CD4-positive, alpha-beta T cell treated with Interleukin-17A for 1 hour (primary cell): ENCODE measurements at regions not wholly inside any gene's neighbourhood (a gene's known extent, or its start where the extent isn't known, plus 50 kb on each side); places are given as distances from the start of the nearest gene placed in this dataset.
"Not testable (repeated sequence)": the region's sequence is repeated elsewhere in the genome, so short reads cannot be mapped to it uniquely, and the experiment has no call there.

Experiments
- DNase-seq: peaks from one replicate; pipeline ENCODE4 v3.0.0-alpha.2; 2020

DNA sequence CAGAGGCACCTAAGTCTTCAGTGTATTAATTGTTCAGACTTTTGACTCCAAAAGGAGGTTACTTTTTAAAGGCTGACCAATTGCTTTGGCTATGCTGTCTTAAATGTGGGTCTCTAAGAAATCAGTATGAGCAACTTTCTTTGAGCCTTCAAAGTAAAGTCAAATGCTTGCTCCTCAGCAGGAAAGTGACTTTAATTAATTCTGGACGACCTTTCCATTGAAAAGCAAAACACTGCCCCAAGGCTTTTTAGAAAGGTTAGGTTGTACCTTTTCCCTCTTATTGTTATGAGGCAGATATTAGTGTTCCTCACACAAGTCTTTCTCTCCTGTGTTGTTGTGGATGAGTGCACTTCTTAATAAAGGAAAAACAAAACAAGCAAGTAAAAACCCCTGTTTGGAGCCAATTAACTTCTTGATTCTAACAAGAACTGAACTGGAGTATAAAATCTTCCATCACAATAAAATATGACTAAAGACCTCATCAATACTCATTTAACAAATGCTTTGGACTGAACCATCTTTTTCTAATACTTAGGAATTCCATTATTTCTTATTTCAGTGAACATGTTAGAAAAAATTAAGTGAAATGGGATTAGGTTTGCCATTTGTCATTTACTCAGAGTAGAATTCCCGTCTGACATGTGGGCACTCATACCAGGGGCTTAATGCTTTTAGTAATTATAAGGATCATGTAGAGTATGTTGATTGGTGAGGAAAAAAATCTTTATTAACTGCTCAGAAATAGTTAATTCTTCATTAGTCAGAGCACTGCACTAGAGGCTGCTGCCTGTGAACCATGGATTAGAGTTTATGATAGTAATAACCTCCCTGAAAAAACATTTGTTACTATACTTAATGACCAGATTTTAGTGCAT lies 159.1 kb upstream of the ZNF608 start:
- DNase-seq = no peak

- no peak for DNase-seq
Measured at GRCh38 chr5:124906339-124907097, 160.1 kb upstream of the ZNF608 start.

DNA sequence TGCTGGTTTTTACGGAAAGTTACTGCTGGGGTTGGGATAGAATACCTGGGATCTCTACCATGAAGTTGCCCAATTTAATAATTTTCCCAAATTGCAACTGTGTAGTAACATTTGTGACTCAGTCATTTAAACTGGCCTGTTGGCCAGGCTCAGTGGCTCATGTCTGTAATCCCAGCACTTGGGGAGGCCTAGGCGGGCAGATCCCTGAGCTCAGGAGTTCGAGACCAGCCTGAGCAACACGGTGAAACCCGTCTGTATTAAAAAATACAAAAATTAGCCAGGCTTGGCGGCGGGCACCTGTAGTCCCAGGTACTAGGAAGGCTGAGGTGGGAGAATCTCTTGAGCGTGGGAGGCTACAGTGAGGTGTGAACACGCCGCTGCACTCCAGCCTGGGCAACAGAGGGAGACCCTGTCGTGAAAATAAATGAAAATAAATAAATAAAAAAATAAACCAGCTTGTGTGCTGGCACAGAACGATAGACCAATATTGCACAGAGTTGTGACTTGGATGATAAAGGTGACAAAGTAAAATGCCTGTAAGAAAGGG lies 160.7 kb upstream of the ZNF608 start:
- DNase-seq = no peak

DNA sequence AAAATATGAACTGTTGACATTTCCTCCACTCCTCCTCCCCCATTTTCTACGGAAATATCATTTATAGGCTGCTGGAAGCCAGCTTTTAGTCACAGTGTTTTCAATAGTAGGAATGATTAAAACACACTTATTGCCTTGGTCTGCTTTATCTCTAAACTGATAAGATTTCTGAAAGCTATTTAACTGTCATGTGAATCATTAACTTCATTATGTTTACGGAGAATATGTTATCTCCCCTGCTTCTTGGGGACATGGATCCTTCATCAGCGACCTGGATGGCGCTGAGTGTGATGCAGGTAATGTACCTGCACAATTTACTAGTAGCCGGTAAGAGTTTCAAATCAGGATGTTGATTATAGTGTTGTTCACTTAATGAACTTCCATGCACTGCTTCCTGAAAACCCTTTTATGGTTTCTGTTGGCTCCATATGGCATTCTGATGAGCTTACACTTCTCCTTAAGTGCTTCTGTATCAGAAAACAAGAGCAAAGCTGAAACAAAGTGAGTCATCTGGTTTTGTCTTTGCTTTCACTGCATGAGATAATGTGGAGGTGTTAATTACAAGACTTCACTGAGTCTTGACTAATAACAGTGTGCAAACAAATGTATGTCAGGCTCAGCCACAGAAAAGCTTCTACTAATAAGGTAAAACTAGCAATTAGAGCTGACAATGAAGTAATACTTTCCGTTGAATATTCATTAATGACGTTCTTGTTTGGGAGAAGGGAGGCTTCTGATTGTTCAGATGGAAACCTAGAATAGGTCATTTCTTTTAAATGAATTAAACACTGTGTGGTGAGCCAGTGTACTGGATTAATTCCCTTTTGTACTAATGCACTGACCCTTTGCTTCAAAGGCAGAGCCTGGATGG lies 162.4 kb upstream of the ZNF608 start:
- DNase-seq = no peak

GRCh38 chr5:124909734-124910133 lies 163.3 kb upstream of the ZNF608 start:
- DNase-seq = no peak

- DNase-seq = no peak
Measured at GRCh38 chr5:124910354-124911016, 164.0 kb upstream of the ZNF608 start.

- no peak for DNase-seq
Measured at GRCh38 chr5:124912638-124913328, 166.3 kb upstream of the ZNF608 start.

GRCh38 chr5:124913329-124913653 lies 166.9 kb upstream of the ZNF608 start:
- DNase-seq = no peak

- DNase-seq = not testable (repeated sequence)
Measured at GRCh38 chr5:124916313-124916712, 169.9 kb upstream of the ZNF608 start.

DNA sequence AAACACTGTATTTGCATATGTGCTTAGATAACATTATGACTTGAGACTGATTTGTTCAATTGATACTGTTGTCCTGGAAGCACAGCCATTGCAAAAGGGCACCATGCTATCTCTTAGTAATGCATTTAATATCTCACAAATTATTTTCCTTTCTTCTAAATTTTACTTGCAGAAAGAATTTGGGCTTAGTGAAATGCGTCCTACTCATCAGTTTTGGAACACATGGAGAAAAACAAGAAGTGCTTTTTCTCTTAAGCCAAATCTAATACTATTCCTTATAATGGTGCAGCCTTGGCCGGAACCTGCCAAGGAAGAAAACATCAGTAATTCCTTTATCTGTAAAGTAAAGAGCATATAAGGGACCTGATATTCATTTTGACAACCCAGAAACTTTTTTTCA lies 172.2 kb upstream of the ZNF608 start:
- no peak for DNase-seq

- DNase-seq = no peak
Measured at GRCh38 chr5:124919076-124919475, 172.6 kb upstream of the ZNF608 start.

DNA sequence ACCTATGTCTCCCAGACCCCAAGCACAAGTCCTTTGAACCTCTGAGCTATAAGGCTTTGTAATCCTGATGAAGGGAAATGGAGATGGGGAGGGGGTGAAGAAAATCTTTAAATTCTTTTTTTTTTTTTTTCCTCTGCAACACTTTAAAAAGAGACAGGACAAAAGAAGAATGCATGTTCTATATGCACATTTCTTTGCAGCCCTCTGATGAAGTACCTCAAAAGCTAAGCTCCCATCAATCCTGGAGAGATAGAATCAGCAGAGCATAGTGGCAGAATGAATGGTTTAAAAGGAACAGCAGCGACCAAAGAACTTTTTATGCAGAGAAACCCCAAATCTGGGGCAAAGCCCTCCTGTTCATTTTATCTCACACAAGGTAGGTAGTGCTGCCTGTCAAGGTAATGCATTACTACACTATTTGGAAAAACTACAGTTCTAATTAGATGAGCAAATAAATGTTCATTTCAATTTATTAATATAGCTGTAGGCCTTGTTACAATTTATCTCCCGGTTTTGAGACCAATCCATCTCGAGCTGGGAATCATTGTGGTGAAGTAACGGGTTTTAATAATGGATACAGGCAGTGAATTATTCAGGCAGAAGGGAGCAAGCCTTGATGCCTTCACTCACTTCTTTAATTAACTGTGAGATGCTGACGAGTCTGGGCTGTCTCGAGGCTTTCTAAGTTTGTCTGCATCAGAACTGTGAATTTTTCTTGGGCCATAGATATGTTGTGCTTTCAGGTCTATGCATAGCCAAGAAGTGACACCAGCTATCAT lies 173.5 kb upstream of the ZNF608 start:
- no peak for DNase-seq

DNA sequence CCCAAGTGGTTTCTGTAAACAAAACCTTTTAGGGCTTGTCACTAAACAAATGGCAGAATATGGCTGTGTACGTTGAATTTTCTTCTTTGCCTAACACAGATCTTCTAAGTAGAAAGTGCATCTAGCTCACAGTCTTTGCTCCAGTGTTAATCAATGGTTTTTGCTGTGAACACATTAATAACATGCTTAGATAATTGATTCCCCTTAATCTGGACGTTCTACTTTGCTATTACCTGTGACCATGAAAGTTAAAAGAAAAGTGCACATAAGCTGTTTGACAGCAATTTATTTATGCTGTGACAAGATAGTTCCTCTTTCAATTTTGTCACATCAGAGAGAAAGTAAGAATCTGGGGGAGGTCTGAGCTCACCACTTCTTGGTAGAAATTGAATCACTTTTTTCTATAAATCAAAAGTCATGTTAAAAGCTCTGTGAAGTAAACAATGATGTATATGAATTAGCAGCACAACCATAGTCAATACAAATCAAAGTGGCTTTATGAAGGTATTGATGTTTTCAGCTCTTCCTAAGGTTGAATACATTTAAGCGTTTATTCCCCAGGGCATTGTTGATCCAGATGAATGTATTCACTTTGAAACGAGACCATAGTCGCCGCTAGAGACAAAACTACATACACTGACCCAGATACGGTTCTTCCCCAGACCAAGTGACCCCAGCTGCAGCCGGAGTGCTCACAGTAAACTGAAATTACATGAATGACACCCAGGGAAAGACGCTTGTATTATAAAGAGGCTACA lies 174.6 kb upstream of the ZNF608 start:
- no peak for DNase-seq

DNA sequence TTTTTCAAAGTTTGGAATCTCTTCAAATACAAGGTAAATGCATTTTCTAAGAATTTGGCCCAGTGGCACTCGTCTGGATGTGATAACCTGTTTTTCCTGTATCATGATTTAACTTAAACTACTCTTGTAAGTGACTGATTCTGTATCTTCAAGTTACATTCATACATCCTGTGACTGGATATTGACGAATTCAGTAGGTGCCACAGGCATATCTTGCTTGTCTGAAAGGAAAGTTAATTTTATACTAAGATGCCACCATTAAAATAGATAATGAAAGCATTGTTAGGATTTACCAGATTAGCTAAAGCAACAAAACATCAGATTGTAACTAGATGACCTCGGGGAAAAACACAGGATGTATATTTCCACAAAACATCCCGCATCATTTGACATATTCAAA lies 175.3 kb upstream of the ZNF608 start:
- no peak for DNase-seq

- DNase-seq = no peak
Measured at GRCh38 chr5:124922255-124922975, 176.0 kb upstream of the ZNF608 start.

DNA sequence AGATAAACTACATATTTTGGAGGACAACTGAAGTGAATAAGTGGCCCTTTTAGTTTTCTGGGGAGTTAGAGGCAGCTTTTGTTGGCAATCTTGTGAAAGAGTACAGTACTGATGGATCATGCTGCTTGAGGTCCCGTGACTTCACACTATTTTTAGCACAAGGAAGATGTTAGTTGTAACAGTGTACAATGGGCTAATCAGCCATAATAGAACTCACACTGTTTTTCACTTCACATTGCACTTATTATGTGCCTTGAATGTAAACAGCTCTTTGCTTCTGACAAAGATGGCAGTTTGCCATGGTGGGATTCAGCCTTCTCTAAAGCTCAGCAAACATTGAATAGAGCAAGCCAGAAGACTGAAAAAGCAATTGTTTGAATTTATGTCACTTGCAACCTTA lies 176.7 kb upstream of the ZNF608 start:
- DNase-seq = no peak

- no peak for DNase-seq
Measured at GRCh38 chr5:124924729-124925128, 178.3 kb upstream of the ZNF608 start.

DNA sequence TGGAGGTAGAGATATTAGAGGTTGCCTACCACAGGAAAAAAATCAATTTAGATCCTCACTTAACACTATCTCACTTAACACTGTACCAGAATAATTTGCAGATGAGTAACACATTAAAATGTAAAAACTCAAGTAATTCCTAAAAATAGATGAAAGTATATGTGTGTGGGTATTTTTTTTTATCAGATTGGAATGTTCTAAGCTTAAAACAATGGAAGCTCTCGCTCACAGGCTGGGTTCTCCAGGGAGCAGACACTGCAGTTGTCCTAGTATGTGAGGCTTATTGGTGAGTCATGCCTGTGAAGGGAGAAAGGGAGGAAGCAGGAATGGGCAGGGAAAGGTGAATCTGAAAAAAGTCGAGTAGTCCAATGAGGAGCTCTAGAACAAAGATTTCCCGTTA lies 181.3 kb upstream of the ZNF608 start:
- no peak for DNase-seq

DNA sequence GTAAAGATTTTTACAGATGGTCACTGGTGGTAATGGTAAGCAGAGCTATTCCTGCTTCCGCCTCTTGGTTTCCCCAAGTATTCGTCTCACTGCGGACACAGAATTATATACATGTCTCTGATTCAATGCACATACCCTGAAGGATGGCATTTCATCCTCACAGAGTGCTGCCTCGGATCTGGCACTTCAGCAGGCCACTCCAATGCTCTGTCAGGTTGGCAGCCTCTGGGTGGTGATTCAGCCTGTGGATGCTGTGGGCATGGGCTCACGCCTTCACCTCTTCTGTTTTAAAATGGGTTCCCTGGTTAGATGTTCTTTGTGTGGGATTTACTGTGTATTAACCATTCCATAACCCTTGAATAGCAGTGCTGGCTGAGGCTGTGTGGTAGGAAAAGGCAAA lies 182.6 kb upstream of the ZNF608 start:
- DNase-seq = no peak
